GM18508 (cell line): ENCODE measurements at regions not wholly inside any gene's neighbourhood (a gene's known extent, or its start where the extent isn't known, plus 50 kb on each side); places are given as distances from the start of the nearest gene placed in this dataset.
"Not testable (repeated sequence)": the region's sequence is repeated elsewhere in the genome, so short reads cannot be mapped to it uniquely, and the experiment has no call there.

Experiments used
- ATAC-seq: cut with Tn5 transposase; IDR thresholded peaks from one replicate; pipeline ENCODE4 v1.9.1; 2021; ENCODE audit warnings: moderate number of reproducible peaks; ENCODE audit not compliant: insufficient read depth, unreplicated experiment

GRCh38 chr1:148221593-148221992 is 69.5 kb upstream of the NBPF11 start:
- not testable (repeated sequence) for ATAC-seq

GRCh38 chr1:148219229-148219628 is 67.1 kb upstream of the NBPF11 start:
- not testable (repeated sequence) for ATAC-seq

DNA sequence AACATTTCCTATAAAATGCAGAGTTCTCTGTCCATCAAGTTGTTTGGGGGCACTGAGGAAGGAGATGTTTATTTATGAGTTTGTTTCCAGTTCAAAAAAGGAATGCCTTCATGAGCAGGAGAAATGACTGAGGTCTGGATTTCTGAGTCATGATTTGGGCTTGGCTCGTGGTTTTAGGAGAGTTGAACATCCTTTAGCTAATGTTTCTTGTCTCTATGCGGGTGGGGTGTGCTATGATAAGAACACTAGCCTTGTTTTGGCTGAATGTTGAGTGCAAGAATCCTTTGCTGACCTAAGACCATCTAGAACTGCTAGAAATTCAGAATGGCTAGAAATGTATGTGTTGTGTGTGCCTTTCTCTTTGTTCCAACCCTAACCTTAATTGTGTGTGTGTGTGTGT is 59.1 kb upstream of the NBPF11 start:
- ATAC-seq, result not testable (repeated sequence)

DNA sequence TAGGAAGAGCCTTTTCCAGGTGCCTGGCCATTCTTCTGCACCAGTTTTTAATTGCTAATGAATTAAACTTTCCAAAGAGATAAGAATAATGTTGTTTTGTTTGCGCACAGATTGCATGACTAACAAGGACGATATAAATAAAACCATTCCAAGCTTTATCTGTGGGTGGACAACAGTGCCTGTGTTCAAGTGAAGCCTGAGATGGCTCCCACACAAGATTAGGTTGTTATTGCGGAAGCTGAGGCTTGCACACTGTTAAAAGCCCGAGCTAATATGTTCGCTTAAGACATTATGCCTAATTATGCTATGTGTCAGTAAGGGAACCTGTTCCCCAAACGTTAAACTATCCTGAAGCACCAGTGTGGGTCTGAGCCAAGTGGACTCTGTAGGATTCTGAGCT is 58.5 kb upstream of the NBPF11 start:
- not testable (repeated sequence) for ATAC-seq

- not testable (repeated sequence) for ATAC-seq
Measured at GRCh38 chr1:148210166-148210565, 58.1 kb upstream of the NBPF11 start.

DNA sequence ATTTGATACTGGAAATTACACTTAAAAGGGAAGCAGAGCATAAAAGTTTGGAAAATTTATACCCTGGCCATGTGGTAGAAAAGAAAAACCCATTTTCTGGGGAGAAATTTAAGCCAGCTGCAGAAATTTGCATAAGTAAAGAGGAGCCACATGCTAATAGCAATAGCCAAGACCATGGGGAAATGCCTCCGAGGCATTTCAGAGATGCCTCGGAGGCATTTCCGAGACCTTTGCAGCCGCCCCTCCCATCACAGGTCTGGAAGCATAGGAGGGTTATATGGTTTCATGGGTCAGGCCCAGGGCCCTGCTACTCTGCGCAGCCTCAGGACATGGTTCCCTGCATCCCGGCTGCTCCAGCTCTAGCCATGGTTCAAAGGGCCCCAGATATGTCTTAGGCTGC is 49.9 kb upstream of the NBPF11 start:
- ATAC-seq, result not testable (repeated sequence)
